GM12891 (cell line): ENCODE measurements at regions not wholly inside any gene's neighbourhood (a gene's known extent, or its start where the extent isn't known, plus 50 kb on each side); places are given as distances from the start of the nearest gene placed in this dataset.

Experiments
- POLR2A ChIP-seq: IDR thresholded peaks from 2 replicates; pipeline ENCODE4 v1.6.1; 2011; ENCODE audit warnings: low read depth, low read length, control low read depth
- POLR2AphosphoS5 ChIP-seq: IDR thresholded peaks from 2 replicates; pipeline ENCODE4 v1.6.1; 2011; ENCODE audit warnings: low read depth, low read length, control low read depth
- SPI1 ChIP-seq: IDR thresholded peaks from 2 replicates; pipeline ENCODE4 v1.6.1; 2011; ENCODE audit warnings: low read depth, low read length, control low read depth

DNA sequence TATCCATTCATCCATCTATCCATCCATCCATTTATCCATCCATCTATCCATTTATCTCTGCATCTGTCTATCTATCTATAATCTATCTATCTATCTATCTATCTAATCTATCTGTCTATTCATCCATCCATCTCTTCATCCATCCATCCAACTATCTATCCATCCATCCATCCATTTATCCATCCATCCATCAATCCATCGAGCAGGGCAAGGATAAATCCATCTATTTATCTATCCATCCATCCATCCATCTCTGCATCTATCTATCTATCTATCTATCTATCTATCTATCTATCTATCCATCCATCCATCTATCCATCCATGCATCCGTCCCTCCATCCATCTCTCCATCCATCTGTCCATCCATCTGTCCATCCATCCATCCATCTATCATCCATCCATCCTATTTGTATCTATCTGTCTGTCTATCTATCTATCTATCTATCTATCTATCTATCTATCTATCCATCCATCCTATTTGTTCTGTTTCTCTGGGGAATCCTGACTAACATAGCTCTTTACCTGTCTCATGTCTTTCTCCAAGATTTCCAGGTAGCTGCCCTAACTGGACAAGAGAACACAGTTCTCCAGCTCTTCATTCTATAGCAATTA lies 198.1 kb downstream of the FOXO1 start:
- TF ChIP-seq POLR2A (no peak), SPI1 (no peak), POLR2AphosphoS5 (no peak)
